ENCODE measurements at regions not wholly inside any gene's neighbourhood (a gene's known extent, or its start where the extent isn't known, plus 50 kb on each side); places are given as distances from the start of the nearest gene placed in this dataset.

- DNase-seq (ENCODE audit: low read depth in 4 of 4, low spot score in 2 of 4): no peak
Observed at GRCh38 chr1:184301227-184301626, 85.6 kb upstream of the C1orf21 start.

GRCh38 chr1:184302346-184302745 is 84.5 kb upstream of the C1orf21 start:
- no peak for DNase-seq (ENCODE audit: low read depth in 4 of 4, low spot score in 2 of 4)

GRCh38 chr1:184310157-184310819 is 76.5 kb upstream of the C1orf21 start:
- DNase-seq (ENCODE audit: low read depth in 4 of 4, low spot score in 2 of 4): no peak

- no peak for DNase-seq (ENCODE audit: low read depth in 4 of 4, low spot score in 2 of 4)
Observed at GRCh38 chr1:184311580-184311979, 75.2 kb upstream of the C1orf21 start.

GRCh38 chr1:184315254-184315653 is 71.6 kb upstream of the C1orf21 start:
- no peak for DNase-seq (ENCODE audit: low read depth in 4 of 4, low spot score in 2 of 4)

- no peak for DNase-seq (ENCODE audit: low read depth in 4 of 4, low spot score in 2 of 4)
Observed at GRCh38 chr1:184319879-184320278, 67.0 kb upstream of the C1orf21 start.

GRCh38 chr1:184322253-184322652 is 64.6 kb upstream of the C1orf21 start:
- no peak for DNase-seq (ENCODE audit: low read depth in 4 of 4, low spot score in 2 of 4)

GRCh38 chr1:184324972-184325371 is 61.9 kb upstream of the C1orf21 start:
- no peak for DNase-seq (ENCODE audit: low read depth in 4 of 4, low spot score in 2 of 4)

GRCh38 chr1:184326278-184326677 is 60.6 kb upstream of the C1orf21 start:
- no peak for DNase-seq (ENCODE audit: low read depth in 4 of 4, low spot score in 2 of 4)

- no peak for DNase-seq (ENCODE audit: low read depth in 4 of 4, low spot score in 2 of 4)
Observed at GRCh38 chr1:184329245-184329953, 57.4 kb upstream of the C1orf21 start.

GRCh38 chr1:184329962-184330868 is 56.6 kb upstream of the C1orf21 start:
- DNase-seq (ENCODE audit: low read depth in 4 of 4, low spot score in 2 of 4): peak in 1 of 4 donors; percentile 12

GRCh38 chr1:184330875-184331274 is 56.0 kb upstream of the C1orf21 start:
- DNase-seq (ENCODE audit: low read depth in 4 of 4, low spot score in 2 of 4): no peak

All from left renal cortex interstitium (tissue), 4 donors.